GM12891 (cell line): ENCODE measurements at regions not wholly inside any gene's neighbourhood (a gene's known extent, or its start where the extent isn't known, plus 50 kb on each side); places are given as distances from the start of the nearest gene placed in this dataset.
"Not testable (repeated sequence)": the region's sequence is repeated elsewhere in the genome, so short reads cannot be mapped to it uniquely, and the experiment has no call there.

Source experiments
- DNase-seq: peaks from one replicate; pipeline ENCODE4 v3.0.0; 2011; ENCODE audit warnings: low spot score; ENCODE audit not compliant: insufficient read length
- FAIRE-seq: peaks from 2 replicates; lab custom pipeline; 2011; peaks lifted over from hg19 to GRCh38; lab: Jason Lieb, UNC
- PAX5 ChIP-seq: IDR thresholded peaks from 2 replicates; pipeline ENCODE4 v1.6.1; 2011; ENCODE audit warnings: low read length, moderate library complexity, mild to moderate bottlenecking; ENCODE audit not compliant: insufficient read depth, severe bottlenecking
- POLR2A ChIP-seq: IDR thresholded peaks from 2 replicates; pipeline ENCODE4 v1.6.1; 2011; ENCODE audit warnings: low read depth, low read length, control low read depth
- POLR2AphosphoS5 ChIP-seq: IDR thresholded peaks from 2 replicates; pipeline ENCODE4 v1.6.1; 2011; ENCODE audit warnings: low read depth, low read length, control low read depth
- POU2F2 ChIP-seq: IDR thresholded peaks from 2 replicates; pipeline ENCODE4 v1.6.1; 2011; ENCODE audit warnings: low read depth, mild to moderate bottlenecking, control low read depth, low read length, moderate library complexity
- SPI1 ChIP-seq: IDR thresholded peaks from 2 replicates; pipeline ENCODE4 v1.6.1; 2011; ENCODE audit warnings: low read depth, low read length, control low read depth
- TAF1 ChIP-seq: IDR thresholded peaks from 2 replicates; pipeline ENCODE4 v1.6.1; 2011; ENCODE audit warnings: low read depth, low read length, control low read depth

DNA sequence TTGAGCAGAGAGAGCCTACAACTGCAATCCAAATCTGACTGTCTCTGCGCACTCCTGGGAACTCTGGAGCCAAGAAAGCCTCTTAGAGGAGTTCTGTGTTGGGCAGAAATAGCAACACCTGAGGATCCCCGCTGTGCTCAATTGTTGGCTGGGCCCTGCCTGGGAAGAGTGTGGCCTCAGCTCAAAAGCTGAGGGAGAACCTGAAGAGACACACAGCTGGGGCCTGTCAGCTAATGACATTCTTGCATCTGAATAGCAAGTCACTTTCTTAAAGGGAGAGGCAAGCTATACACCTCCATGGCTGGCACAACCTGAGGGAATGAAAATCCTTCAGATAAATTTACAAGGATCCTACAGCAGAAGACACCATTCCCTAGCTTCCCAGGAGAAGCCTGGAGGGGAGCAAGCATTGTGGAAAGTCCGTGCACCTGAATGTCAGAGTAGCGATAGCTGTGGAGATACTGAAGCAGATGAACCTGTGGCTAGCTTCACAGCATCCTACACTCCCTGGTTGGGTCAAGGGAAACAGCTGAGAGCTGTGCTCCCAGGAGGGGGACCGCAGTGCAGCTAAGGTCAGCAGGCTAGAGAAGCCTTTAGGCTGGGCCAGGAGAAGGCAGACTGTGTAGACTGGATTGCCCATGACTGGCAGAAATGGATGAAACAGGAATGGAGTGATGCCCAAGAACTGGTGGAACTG, 159.9 kb upstream of the PFN2 start:
- TF ChIP-seq POLR2A (no peak), POLR2AphosphoS5 (no peak), TAF1 (no peak), SPI1 (no peak), PAX5 (no peak)
- FAIRE-seq = no peak

DNA sequence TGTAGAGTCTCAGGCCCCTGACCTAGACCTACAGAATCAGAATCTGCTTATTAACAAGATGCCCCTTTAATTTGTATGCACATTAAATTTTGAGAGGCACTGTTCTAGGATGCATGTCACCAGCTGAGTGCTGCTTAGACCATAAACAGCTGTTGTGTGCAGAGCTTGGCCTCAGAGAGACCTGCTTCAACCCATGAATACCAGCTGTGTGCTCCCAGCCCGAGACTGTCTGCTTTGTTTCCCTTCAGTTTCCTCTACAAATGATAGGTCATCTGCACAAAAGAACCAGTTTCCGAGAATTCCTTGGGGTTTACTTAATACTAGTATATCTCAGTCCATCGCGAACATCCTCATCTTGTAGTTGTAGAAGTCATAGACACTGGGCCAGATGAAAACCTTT, 158.5 kb upstream of the PFN2 start:
- DNase-seq = no peak
- no peak for FAIRE-seq
- TF ChIP-seq PAX5 = no peak
- TF ChIP-seq SPI1 = no peak
- TF ChIP-seq TAF1 = no peak
- no peak for TF ChIP-seq POLR2AphosphoS5
- TF ChIP-seq POU2F2 = no peak
- TF ChIP-seq POLR2A = no peak

More for the DNA sequence above, 159.9 kb upstream of the PFN2 start:
- no peak for DNase-seq

DNA sequence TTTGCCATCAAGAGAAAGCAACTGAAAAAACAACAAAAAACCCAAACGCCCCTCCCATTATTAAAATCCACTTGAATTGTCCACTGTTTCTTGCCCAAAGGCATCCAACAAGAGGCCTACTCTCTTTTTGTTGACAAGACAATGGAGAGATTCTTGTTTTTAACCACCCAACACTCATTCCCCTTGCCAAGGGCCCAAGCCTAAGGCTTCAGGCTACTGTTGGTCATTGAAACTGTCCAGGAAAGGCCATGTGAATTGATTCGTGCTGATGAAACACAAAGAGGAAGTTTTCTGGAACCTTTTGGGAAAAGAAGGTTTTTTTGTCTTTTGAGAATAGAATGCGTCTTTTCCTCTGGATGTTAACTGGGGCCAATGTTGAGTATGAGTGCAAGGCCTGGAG, 157.4 kb upstream of the PFN2 start:
- TF ChIP-seq PAX5 (no peak), SPI1 (no peak), POLR2AphosphoS5 (no peak), TAF1 (no peak), POU2F2 (no peak), POLR2A (no peak)
- no peak for FAIRE-seq
- DNase-seq = no peak

DNA sequence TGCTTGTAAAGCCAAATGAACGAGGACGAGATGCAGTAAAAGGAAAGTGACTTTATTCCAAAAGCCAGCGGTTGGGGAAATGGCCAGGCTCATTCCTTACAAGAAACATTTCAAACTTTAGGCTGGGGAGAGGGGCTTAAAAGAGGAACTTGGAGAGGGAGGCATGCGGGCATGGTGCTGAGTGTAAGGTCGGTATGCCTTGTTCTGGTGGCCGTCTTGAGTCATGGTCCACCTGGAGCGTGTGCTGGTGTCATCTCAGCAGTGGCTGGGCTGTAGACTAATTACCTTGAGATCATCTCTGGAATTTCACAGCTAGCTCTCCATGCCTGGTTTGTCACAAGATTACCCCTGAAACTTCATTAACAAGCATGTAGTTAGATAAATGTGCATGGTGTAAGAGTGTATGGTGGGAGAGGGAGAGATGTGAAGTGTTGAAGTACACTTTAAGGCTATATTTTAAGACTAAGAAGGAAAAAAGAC, 156.4 kb upstream of the PFN2 start:
- no peak for TF ChIP-seq TAF1
- TF ChIP-seq PAX5 = no peak
- TF ChIP-seq SPI1 = no peak
- no peak for TF ChIP-seq POU2F2
- no peak for TF ChIP-seq POLR2AphosphoS5
- TF ChIP-seq POLR2A = no peak
- no peak for FAIRE-seq
- no peak for DNase-seq

DNA sequence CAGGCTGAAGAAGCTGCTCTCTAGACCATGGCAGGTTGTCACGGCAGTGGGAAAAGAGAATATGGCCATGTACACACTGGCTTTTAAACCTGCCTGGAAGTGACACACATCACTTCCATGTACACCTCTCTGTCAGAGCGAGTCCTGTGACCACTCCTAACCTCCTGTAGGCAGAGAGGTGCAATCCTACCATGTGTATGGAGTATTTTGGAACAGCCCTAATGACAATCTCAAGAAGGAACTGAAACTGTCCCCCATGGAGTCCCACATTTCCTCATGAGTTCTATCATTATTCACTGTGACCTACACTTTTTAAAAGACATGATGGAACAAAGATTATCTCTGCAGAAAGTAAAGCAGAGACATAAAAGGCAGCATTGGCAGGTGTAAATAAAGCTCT, 153.4 kb upstream of the PFN2 start:
- FAIRE-seq (no peak), DNase-seq (no peak)
- no peak for TF ChIP-seq PAX5
- peak; percentile 61 for TF ChIP-seq SPI1

DNA sequence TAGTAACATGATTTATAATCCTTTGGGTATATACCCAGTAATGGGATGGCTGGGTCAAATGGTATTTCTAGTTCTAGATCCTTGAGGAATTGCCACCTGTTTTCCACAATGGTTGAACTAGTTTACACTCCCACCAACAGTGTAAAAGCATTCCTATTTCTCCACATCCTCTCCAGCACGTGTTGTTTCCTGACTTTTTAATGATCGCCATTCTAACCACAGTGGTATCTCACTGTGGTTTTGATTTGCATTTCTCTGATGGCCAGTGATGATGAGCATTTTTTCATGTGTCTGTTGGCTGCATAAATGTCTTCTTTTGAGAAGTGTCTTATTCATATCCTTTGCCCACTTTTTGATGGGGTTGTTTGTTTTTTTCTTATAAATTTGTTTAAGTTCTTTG, 152.6 kb upstream of the PFN2 start:
- not testable (repeated sequence) for DNase-seq, FAIRE-seq

DNA sequence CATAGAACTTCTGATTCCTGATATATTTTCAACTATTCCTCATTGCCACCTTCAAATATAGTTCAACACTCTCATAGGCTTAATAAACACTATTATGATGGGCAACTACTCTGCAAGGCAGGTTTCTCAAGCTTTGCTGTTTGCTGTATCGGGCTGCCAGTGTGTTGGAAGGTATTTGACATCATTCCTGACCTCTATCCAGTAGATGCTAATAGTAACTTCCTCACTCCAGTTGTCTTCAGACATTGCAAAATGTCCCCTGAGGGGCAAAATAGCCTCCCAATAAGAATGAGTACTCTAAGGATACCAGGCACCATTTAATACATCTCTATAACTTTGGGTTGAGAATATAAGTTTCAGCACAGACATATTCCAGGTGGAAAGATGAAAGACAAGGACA, 147.5 kb upstream of the PFN2 start:
- DNase-seq (no peak), FAIRE-seq (no peak)
- TF ChIP-seq POLR2A (no peak), TAF1 (no peak), POU2F2 (no peak), POLR2AphosphoS5 (no peak)

DNA sequence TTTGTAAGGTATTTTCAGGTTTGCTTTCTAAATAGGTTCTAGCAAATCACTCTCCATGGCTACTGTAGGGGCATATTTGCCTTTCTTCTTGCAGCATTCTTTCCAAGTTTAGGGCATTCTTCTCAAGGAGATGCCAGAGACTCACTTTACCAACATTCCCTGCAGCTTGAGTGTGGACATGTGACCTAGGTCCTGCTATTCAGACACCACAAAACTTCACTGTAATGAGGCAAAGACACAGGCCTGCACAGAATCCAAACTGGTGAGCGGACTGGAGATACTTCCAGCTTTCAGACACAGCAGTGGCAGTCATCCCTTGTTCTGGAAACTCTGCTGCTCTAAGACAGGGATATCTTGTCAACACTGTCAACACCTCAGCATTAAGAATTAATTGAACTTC, 146.4 kb upstream of the PFN2 start:
- no peak for DNase-seq
- no peak for FAIRE-seq
- no peak for TF ChIP-seq POLR2AphosphoS5
- TF ChIP-seq POU2F2 = no peak
- TF ChIP-seq TAF1 = no peak
- no peak for TF ChIP-seq PAX5
- no peak for TF ChIP-seq SPI1
- TF ChIP-seq POLR2A = no peak

DNA sequence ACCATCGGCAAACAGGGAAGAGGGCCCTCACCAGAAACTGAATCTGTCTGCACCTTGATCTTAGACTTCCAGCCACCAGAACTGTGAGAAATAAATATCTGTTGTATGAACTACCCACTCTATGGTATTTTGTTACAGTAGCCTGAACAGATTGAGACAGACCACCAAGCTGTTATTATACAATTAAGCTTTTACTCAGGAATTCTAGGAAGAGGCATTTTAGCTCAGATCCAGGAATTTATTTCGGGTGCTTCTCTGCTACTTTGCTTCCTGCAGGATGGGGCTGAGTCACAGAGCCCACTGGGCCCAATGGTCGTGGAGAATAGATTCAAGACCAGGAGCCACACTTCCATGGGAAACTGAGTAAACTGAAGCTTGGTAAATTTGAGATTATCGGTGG, 145.5 kb upstream of the PFN2 start:
- FAIRE-seq (no peak), DNase-seq (no peak)
- TF ChIP-seq POLR2A = no peak
- TF ChIP-seq POLR2AphosphoS5 = no peak
- TF ChIP-seq PAX5 = no peak
- TF ChIP-seq POU2F2 = no peak
- no peak for TF ChIP-seq SPI1
- no peak for TF ChIP-seq TAF1

DNA sequence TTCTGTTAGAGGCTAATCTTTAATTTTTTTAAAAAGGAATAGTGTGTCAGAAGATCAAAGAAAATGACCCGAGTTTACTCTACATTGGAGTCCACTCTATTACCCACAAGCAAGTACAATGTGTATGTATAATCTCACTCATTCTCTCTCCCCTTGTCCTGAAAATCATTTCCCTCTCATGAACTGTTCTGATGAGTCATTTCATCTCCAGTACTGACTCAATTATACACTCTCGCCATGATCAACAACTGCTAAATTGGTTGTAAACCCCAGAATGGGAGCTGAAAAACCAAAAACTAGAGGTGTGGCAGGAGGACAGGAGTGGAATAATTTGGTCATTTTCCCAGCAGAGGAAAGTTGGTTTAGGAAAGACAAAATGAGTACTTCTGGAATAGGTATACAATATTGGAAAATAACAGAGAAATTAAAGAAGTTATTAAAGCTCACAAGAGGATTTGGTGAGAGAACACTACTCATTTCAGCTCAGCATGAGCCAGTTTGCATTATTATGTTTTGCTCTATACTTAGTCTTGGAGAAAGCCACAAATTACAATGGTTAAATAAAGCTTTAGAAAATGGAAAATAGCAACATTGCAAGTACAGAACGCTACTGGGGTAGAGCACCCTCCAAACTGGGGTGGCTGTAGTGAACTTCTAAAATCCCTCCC, 144.3 kb upstream of the PFN2 start:
- DNase-seq = peak; percentile 22

More for the DNA sequence above, 144.3 kb upstream of the PFN2 start:
- FAIRE-seq = peak; percentile 68
- TF ChIP-seq TAF1 (no peak), POLR2AphosphoS5 (no peak), PAX5 (no peak), SPI1 (no peak), POU2F2 (no peak), POLR2A (no peak)
